IMR-90 (cell line): ENCODE measurements at regions not wholly inside any gene's neighbourhood (a gene's known extent, or its start where the extent isn't known, plus 50 kb on each side); places are given as distances from the start of the nearest gene placed in this dataset.

Experiments used
- BHLHE40 ChIP-seq: fragments of 150-350 bp; IDR thresholded peaks from 2 replicates; pipeline ENCODE4 v1.6.1; 2016; ENCODE audit warnings: mild to moderate bottlenecking, low read depth, low read length
- CTCF ChIP-seq: conservative IDR thresholded peaks from 2 replicates; pipeline ENCODE4 v1.5.1; 2012; ENCODE audit warnings: mild to moderate bottlenecking, low read depth, low read length, improper control_type of control experiment
- MAFK ChIP-seq: IDR thresholded peaks from 2 replicates; pipeline ENCODE4 v1.6.1; 2012; ENCODE audit warnings: low read depth, low read length, improper control_type of control experiment
- MXI1 ChIP-seq: IDR thresholded peaks from 2 replicates; pipeline ENCODE4 v1.6.1; 2012; ENCODE audit warnings: low read depth, mild to moderate bottlenecking, low read length, moderate library complexity, borderline replicate concordance
- POLR2A ChIP-seq: IDR thresholded peaks from 2 replicates; pipeline ENCODE4 v1.6.1; 2012; ENCODE audit warnings: mild to moderate bottlenecking, low read depth, low read length
- RCOR1 ChIP-seq: IDR thresholded peaks from 2 replicates; pipeline ENCODE4 v1.6.1; 2012; ENCODE audit warnings: mild to moderate bottlenecking, low read length, improper control_type of control experiment; ENCODE audit not compliant: insufficient replicate concordance
- USF2 ChIP-seq: fragments of 150-350 bp; IDR thresholded peaks from 2 replicates; pipeline ENCODE4 v1.6.1; 2017; ENCODE audit warnings: mild to moderate bottlenecking, antibody characterized with exemption, low read length, low read depth

- TF ChIP-seq CTCF: no peak
- no peak for TF ChIP-seq POLR2A
- no peak for TF ChIP-seq BHLHE40
- no peak for TF ChIP-seq USF2
- TF ChIP-seq MXI1: no peak
- TF ChIP-seq RCOR1: no peak
- TF ChIP-seq MAFK: no peak
Observed at GRCh38 chr4:81756973-81757372, 285.3 kb upstream of the RASGEF1B start.
